NOMO-1 (cell line): ENCODE measurements at regions not wholly inside any gene's neighbourhood (a gene's known extent, or its start where the extent isn't known, plus 50 kb on each side); places are given as distances from the start of the nearest gene placed in this dataset.
"Not testable (repeated sequence)": the region's sequence is repeated elsewhere in the genome, so short reads cannot be mapped to it uniquely, and the experiment has no call there.

Experiments
- DNase-seq, 2 experiments: peaks; one replicate each; lab custom pipeline; 2025; ENCODE audit not compliant: unreplicated experiment in 2 of 2; lab: John Stamatoyannopoulos, UW

DNA sequence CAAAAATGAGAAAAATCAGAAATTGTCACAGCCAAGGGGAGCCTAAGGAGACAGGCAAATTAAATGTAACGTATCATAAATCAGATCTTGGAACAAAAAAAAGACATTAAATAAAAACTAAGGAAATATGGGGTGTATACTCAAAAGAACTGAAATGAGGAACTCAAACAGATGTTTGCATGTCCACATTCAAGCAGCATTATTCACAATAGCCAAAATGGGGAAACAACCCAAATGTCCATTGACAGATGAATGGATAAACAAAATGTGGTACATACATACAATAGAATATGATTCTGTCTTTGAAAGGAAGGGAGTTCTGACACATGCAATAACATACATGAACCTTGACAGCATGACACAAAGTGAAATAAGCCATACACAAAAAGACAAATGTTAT lies 155.8 kb upstream of the KLF7 start:
- peak in 1 of 2 experiments; percentile 55 for DNase-seq

- DNase-seq, result no peak
Observed at GRCh38 chr2:207324001-207324400, 158.3 kb upstream of the KLF7 start.

GRCh38 chr2:207327513-207327912 lies 161.8 kb upstream of the KLF7 start:
- no peak for DNase-seq

GRCh38 chr2:207328944-207329386 lies 163.2 kb upstream of the KLF7 start:
- DNase-seq, result no peak

DNA sequence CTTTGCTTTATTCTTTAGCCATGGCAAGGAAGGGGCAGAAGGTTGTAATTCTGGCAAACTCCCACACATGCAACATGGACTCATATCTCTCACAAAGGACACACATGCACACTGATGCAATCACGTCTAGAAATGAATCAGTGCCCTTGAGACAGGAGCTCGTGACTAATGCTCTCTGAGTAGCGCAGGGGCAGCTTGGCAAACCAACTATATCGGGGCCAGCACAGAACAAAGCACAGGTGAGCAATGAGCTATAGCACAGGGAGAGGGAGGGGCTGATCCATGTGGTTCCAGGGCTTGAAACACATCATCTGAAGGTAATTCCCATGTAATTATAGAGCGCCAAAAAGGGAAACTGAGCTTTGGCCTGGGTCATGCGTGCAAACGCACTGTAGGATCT lies 165.2 kb upstream of the KLF7 start:
- no peak for DNase-seq

DNA sequence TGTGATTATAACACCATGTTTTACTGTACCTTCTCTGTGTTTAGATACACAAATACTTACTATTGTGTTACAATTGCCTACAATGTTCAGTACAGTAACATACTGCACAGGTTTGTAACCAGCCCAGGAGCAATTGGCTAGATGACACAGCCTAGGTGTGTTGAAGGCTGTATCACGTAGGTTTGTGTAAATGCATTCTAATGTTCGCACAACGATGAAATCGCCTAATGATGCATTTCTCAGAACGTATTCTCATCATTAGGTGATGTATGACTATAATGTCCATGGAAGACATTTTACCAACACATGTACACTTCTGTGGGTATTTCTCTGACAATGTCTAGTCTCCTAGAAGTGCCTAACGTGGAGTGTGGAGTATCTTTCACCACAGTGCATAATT lies 165.9 kb upstream of the KLF7 start:
- no peak for DNase-seq

DNA sequence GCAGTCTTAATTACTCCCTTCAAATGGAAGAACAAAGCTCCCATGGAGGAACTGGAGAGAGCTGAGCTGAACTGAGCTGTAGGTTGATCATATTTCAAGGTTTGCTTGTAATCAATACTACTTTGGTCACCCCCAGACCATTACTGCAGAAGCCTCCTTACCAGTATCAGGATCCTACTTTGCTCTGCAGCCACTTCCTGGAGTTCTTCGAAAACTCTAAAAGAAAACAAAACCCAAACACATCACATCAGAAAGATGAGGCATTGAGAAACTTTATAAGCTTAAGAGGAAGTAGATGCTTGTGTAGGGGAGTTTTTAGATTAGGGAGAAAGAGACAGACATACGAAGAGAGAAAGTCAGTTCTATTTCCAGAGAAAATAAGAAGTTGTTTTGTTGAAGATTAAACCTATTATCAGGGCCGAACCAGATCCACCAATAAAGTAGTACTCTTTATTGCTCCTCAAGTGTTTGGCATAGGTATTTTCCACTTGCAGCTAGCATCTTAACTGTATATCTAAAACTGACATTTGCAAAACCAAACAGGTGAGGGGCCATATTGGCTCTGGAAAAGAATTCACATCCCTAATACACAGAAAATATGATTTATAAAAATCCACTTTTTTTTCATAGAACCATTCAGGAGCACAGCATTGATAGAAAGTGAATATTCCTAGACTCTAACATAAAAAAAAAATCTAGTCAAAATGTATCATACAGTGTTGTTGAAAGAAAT lies 166.9 kb upstream of the KLF7 start:
- DNase-seq, result peak; percentile 6 to 71

- DNase-seq, result no peak
Observed at GRCh38 chr2:207333599-207334300, 168.0 kb upstream of the KLF7 start.

DNA sequence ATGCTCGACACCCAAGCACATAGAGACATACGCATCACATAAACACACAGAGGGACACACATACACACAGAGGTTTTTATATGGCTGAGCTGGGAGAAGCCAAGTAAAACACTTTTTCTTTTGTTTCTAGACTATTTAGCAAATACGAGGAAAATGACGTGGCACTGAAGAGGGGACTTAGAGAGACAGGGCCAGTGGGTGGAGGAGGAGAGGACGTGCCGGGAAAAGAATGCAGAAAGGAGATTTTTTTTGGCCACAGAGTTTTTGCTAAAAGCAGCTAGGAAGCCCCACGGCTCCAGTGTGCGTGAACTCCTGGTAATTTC lies 168.5 kb upstream of the KLF7 start:
- DNase-seq, result no peak

GRCh38 chr2:207334624-207335371 lies 169.1 kb upstream of the KLF7 start:
- DNase-seq, result no peak

DNA sequence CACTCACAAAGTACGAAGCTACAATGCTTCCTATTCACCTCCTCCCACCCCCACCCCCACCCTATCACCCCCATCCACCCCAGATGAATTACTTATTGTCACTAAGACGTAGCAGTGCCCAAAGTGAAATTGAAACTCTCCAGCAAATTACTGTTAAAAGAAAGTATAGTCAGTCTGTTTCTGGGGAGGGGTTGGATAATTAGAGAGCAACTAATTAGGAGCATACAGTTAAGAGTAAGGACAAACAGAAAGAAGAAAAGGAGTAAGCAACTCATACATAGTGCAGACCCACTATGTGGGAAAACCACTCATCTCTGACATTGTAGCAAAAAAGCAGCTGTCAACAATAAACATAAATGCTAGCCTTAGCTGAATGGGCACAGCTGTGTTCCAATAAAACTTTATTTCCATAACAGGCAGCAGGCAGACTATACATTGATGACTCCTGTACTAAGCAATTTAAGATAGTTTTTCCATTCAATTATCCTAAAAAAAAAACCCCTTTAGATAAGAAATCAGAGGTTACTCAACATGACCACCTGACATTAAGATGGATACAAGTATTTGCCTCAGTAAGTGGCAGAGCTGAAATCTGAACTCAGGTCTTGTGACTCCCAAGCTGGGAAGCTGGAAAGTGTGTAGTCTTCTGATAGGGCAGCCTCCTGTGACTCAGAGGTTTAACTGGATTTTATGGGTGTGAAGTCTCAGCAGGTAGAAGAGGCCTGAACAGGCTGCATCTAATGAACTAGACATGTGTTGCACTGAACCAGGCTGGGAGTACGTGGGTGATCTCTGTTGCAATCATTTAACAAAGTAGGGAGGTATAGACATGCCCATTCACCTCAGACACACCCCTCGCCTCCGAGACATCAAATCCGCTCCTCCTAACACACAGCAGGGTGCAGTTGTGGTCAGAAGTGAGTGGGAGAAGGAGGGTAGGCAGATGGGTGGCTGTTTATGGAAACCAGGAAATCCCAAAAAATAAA lies 171.8 kb upstream of the KLF7 start:
- DNase-seq, result no peak

DNA sequence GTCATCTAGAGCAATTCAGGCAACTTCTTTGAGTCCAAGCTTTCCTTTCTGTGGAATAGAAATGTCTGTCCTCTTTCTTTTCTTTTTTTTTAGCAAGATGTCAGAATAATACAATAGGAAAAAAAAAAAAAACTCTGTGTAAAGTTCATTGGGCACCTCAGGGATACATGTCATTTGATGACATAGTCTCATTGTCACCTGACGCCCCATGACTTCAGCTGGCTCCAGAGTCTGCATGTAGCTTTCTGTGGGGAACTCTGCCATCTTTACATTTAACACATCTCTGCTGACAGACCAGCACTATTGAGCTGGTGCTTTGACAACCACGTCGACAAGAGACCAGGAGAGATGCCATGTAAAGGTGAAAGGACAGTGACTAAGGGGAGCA lies 172.5 kb upstream of the KLF7 start:
- DNase-seq, result no peak

DNA sequence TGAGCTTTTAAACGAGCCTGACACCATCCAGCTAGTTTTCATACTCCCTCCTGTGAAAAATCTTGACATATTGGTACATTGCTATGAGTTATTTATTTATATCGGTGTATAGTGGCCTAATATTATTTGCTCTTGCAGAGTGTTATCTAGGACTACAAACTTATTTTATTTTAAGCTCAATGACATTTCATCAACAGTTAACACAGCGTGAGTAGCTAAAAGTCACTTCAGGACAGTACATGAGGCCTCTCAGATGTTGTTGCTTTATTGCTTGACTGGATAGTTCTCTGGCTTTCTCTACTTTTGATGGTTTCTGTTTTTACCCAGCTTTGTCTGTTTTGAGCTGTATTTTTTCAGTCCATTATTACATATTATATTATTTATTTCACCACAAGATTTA lies 172.9 kb upstream of the KLF7 start:
- no peak for DNase-seq

DNA sequence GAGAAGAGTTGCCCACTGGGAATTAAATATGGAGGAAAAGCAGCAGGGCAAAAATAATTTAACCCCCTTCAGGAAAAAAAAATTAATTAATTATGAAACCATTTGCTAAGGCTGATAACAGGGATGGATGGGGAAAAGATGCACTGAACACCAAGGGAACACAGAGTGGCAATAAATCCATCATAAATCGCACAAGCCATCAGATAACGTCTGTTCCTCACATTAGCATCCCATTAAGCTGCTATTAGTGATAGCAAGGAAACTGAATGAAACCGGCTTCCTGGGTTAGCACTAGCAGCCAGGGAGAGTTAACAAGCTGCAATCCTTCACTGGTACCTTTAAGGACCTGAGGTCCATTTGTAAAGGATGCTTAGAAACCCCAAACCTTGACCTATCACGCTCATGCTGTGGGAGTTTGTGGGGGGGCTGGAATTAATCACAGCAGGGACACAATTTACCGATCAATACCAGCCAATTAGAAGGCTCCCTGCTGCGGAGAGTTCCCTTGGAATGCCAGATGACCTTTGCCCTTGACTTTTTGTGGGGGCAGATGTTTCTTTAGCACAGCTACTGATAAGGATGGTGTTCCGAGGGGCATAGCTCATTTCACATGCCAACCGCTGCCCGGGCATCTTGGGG lies 175.5 kb upstream of the KLF7 start:
- DNase-seq, result no peak

DNA sequence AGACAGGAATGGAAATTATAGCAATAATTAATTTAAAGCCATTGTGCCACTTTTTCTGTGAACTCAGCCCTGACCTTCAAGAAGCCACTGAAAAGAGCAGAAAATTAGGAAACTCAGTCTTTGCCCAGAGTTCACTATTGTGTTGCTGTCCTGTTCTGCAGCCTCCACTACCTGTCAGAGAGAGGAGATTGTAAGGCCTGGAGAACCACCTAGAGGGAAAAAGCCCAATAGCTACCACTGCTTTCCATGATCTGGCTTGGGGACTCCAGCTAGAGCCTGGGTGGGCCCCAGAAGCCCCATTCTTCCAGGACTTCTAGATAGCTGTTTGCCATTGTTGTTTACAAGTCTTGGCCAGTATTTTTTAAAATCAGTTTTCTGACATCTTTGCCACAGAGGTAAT lies 176.1 kb upstream of the KLF7 start:
- DNase-seq, result no peak

- not testable (repeated sequence) for DNase-seq
Observed at GRCh38 chr2:207344596-207345394, 179.0 kb upstream of the KLF7 start.

- DNase-seq, result no peak
Observed at GRCh38 chr2:207351171-207351570, 178.6 kb upstream of the CREB1 start.

- DNase-seq, result peak; percentile 9 to 11
Observed at GRCh38 chr2:207352978-207353671, 176.6 kb upstream of the CREB1 start.

- no peak for DNase-seq
Observed at GRCh38 chr2:207353836-207354235, 175.9 kb upstream of the CREB1 start.
